Peyer's patch (tissue), 4 donors: ENCODE measurements at regions not wholly inside any gene's neighbourhood (a gene's known extent, or its start where the extent isn't known, plus 50 kb on each side); places are given as distances from the start of the nearest gene placed in this dataset.

Experiments
- DNase-seq, 3 donors: peaks; one replicate each; pipeline ENCODE4 v3.0.0-alpha.2; 2017 to 2019
- H3K27ac ChIP-seq, 4 donors: fragments of 200-600 bp; sonication (generic); one replicate each; pipeline ENCODE4 v1.5.1; 2016 to 2019
- H3K27me3 ChIP-seq, 2 donors: fragments of 200-600 bp; sonication (generic); one replicate each; pipeline ENCODE4 v1.5.1; 2019
- H3K36me3 ChIP-seq, 3 donors: fragments of 200-600 bp; sonication (generic); one replicate each; pipeline ENCODE4 v1.5.1; 2016 to 2019
- H3K4me1 ChIP-seq, 4 donors: fragments of 200-600 bp; sonication (generic); one replicate each; pipeline ENCODE4 v1.5.1; 2016 to 2019
- H3K4me3 ChIP-seq, 4 donors: fragments of 200-600 bp; sonication (generic); 1 replicate in 3 of 4; 2 replicates in 1 of 4; pipeline ENCODE4 v1.5.1; 2016 to 2019; ENCODE audit warnings: mild to moderate bottlenecking in 1 of 4
- H3K9me3 ChIP-seq, 4 donors: fragments of 200-600 bp; sonication (generic); one replicate each; pipeline ENCODE4 v1.5.1; 2016 to 2019; ENCODE audit warnings: mild to moderate bottlenecking in 1 of 4
- CTCF ChIP-seq, 6 experiments: fragments of 450-650 bp in 4 of 6; fragments of 200-600 bp in 2 of 6; sonication (generic) in 1 of 6; IDR thresholded peaks; one replicate each; pipeline ENCODE4 v1.5.1; 2017 to 2019; ENCODE audit warnings: antibody characterized with exemption in 6 of 6, mild to moderate bottlenecking in 3 of 6, moderate library complexity in 1 of 6
- POLR2A ChIP-seq, 2 donors: fragments of 450-650 bp; IDR thresholded peaks; one replicate each; pipeline ENCODE4 v1.5.1; 2017; ENCODE audit warnings: antibody characterized with exemption in 2 of 2, mild to moderate bottlenecking in 2 of 2, moderate library complexity in 2 of 2

- H3K27me3 ChIP-seq = no peaks in the 10 kb centered on the region
- H3K4me1 ChIP-seq = no peaks in the 10 kb centered on the region
- no peak overlapping the region for H3K4me3 ChIP-seq
- DNase-seq = no peak
- no peaks in the 10 kb centered on the region for H3K36me3 ChIP-seq
- TF ChIP-seq CTCF (IDR thresholded peaks at IDR 0.05) (no peak), POLR2A (IDR thresholded peaks at IDR 0.05) (no peak)
- H3K9me3 ChIP-seq = no peaks in the 10 kb centered on the region
- H3K27ac ChIP-seq = no peak overlapping the region
Measured at GRCh38 chr9:26243029-26243697, 564.9 kb upstream of the TUSC1 start.

- no peak for DNase-seq
- Histone ChIP-seq H3K4me3 (no peak overlapping the region), H3K9me3 (peaks cover 0 to 4% (median 0%) of the 10 kb centered on the region in 4 donors), H3K27me3 (no peaks in the 10 kb centered on the region), H3K4me1 (no peaks in the 10 kb centered on the region), H3K27ac (no peak overlapping the region), H3K36me3 (no peaks in the 10 kb centered on the region)
- no peak for TF ChIP-seq CTCF (IDR thresholded peaks at IDR 0.05)
- no peak for TF ChIP-seq POLR2A (IDR thresholded peaks at IDR 0.05)
Measured at GRCh38 chr9:26240020-26240419, 561.8 kb upstream of the TUSC1 start.

GRCh38 chr9:26237256-26237655 is 559.0 kb upstream of the TUSC1 start:
- TF ChIP-seq POLR2A (IDR thresholded peaks at IDR 0.05) = no peak
- no peak for TF ChIP-seq CTCF (IDR thresholded peaks at IDR 0.05)
- no peaks in the 10 kb centered on the region for H3K27me3 ChIP-seq
- no peak for DNase-seq
- no peak overlapping the region for H3K4me3 ChIP-seq
- H3K9me3 ChIP-seq = peaks cover 0 to 4% (median 0%) of the 10 kb centered on the region in 4 donors
- H3K36me3 ChIP-seq = no peaks in the 10 kb centered on the region
- no peak overlapping the region for H3K27ac ChIP-seq
- H3K4me1 ChIP-seq = no peaks in the 10 kb centered on the region

GRCh38 chr9:26234865-26235264 is 556.6 kb upstream of the TUSC1 start:
- Histone ChIP-seq H3K27ac (no peak overlapping the region), H3K9me3 (peaks cover 0 to 4% (median 0%) of the 10 kb centered on the region in 4 donors), H3K36me3 (no peaks in the 10 kb centered on the region), H3K27me3 (no peaks in the 10 kb centered on the region), H3K4me1 (no peaks in the 10 kb centered on the region), H3K4me3 (no peak overlapping the region)
- no peak for TF ChIP-seq CTCF (IDR thresholded peaks at IDR 0.05)
- no peak for TF ChIP-seq POLR2A (IDR thresholded peaks at IDR 0.05)
- DNase-seq = no peak

GRCh38 chr9:26231391-26231790 is 553.1 kb upstream of the TUSC1 start:
- TF ChIP-seq POLR2A (IDR thresholded peaks at IDR 0.05) (no peak), CTCF (IDR thresholded peaks at IDR 0.05) (no peak)
- Histone ChIP-seq H3K27me3 (no peaks in the 10 kb centered on the region), H3K9me3 (no peaks in the 10 kb centered on the region), H3K27ac (no peak overlapping the region), H3K4me3 (no peak overlapping the region), H3K4me1 (no peaks in the 10 kb centered on the region), H3K36me3 (no peaks in the 10 kb centered on the region)
- DNase-seq = no peak
